Activated T-helper 17 cell treated with anti-CD3 and anti-CD28 coated beads, Interleukin-2, amount 50 U/mL, for 72 hours (primary cell): ENCODE measurements at regions not wholly inside any gene's neighbourhood (a gene's known extent, or its start where the extent isn't known, plus 50 kb on each side); places are given as distances from the start of the nearest gene placed in this dataset.
A peak's percentile ranks its signal among the peaks of the same experiment; 100 is the strongest.

ENCODE experiments used
- ATAC-seq: fragments of 150-1000 bp; cut with Tn5 transposase; replicated peaks from 2 replicates; pipeline ENCODE4 v1.10.0; 2021; ENCODE audit warnings: mild to moderate bottlenecking, moderate library complexity
- H3K27ac Mint-ChIP-seq: one replicate; pipeline ENCODE4 v1.8.0; 2022; ENCODE audit warnings: mixed read lengths
- H3K27me3 Mint-ChIP-seq: one replicate; pipeline ENCODE4 v1.8.0; 2022; ENCODE audit warnings: mixed read lengths
- H3K36me3 Mint-ChIP-seq: one replicate; pipeline ENCODE4 v1.8.0; 2022; ENCODE audit warnings: low read depth, mild to moderate bottlenecking, mixed read lengths
- H3K4me1 Mint-ChIP-seq: one replicate; pipeline ENCODE4 v1.8.0; 2022; ENCODE audit warnings: mixed read lengths
- H3K4me3 Mint-ChIP-seq: one replicate; pipeline ENCODE4 v1.8.0; 2022; ENCODE audit warnings: mild to moderate bottlenecking, mixed read lengths
- H3K9me3 Mint-ChIP-seq: one replicate; pipeline ENCODE4 v1.8.0; 2022; ENCODE audit warnings: mixed read lengths

DNA sequence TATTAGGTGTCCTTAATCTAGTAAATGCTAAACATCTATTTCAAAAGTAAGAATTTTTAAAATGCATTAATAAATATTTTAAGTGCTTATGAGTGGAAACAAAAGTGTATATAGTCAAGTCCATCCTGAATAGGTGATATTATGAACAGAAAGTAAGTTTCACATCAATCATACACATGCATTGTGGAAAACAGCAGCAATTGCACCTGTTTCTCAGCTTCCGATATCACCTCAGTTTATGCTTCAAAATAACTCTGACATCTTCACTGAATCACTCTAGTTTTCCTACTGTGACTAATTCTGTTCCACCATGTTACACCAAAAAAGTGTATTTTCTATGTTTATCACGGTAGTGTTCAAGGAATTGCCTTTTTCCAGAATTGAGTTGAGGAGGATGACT lies 172.6 kb upstream of the MANEA start:
- ATAC-seq = no peak
- no peaks in the 10 kb centered on the region for H3K4me1 Mint-ChIP-seq
- no peaks in the 10 kb centered on the region for H3K27me3 Mint-ChIP-seq
- no peaks in the 10 kb centered on the region for H3K36me3 Mint-ChIP-seq
- no peak overlapping the region for H3K4me3 Mint-ChIP-seq
- no peaks in the 10 kb centered on the region for H3K9me3 Mint-ChIP-seq
- H3K27ac Mint-ChIP-seq = no peak overlapping the region

- Mint-ChIP-seq H3K9me3 (no peaks in the 10 kb centered on the region), H3K36me3 (no peaks in the 10 kb centered on the region), H3K4me3 (no peak overlapping the region), H3K27me3 (no peaks in the 10 kb centered on the region), H3K27ac (no peak overlapping the region), H3K4me1 (no peaks in the 10 kb centered on the region)
- ATAC-seq = no peak
These were observed 169.2 kb upstream of the MANEA start for GRCh38 chr6:95408111-95408510.

GRCh38 chr6:95410168-95410567 lies 167.2 kb upstream of the MANEA start:
- Mint-ChIP-seq H3K27ac (no peak overlapping the region), H3K27me3 (no peaks in the 10 kb centered on the region), H3K4me3 (no peak overlapping the region), H3K36me3 (no peaks in the 10 kb centered on the region), H3K9me3 (no peaks in the 10 kb centered on the region), H3K4me1 (no peaks in the 10 kb centered on the region)
- ATAC-seq = no peak

- Mint-ChIP-seq H3K4me1 (no peaks in the 10 kb centered on the region), H3K27me3 (no peaks in the 10 kb centered on the region), H3K36me3 (no peaks in the 10 kb centered on the region), H3K27ac (no peak overlapping the region), H3K9me3 (no peaks in the 10 kb centered on the region), H3K4me3 (no peak overlapping the region)
- no peak for ATAC-seq
These were observed 163.5 kb upstream of the MANEA start for GRCh38 chr6:95413789-95414188.

- no peak overlapping the region for H3K4me3 Mint-ChIP-seq
- no peaks in the 10 kb centered on the region for H3K36me3 Mint-ChIP-seq
These were observed 159.5 kb upstream of the MANEA start for GRCh38 chr6:95417856-95418255.

DNA sequence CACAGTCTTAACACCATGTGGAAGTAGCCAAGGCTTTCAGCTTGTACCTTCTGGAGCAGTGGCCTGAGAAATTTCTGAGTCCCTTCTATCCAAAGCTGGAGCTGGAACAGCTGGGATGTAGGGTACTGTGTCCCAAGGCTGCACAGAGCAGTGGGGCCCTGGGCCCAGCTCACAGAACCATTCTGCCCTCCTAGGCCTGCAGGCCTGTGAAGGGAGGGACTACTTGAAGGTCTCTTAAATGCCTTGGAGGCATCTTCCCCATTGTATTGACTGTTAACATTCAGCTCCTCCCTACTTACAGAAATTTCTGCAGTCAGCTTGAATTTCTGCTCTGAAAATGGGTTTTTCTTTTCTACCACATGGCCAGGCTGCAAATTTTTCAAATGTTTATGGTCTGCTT lies 156.5 kb upstream of the MANEA start:
- Mint-ChIP-seq H3K27me3 (no peaks in the 10 kb centered on the region), H3K9me3 (peaks cover 8% of the 10 kb centered on the region), H3K27ac (no peak overlapping the region), H3K4me3 (no peak overlapping the region), H3K36me3 (no peaks in the 10 kb centered on the region), H3K4me1 (no peaks in the 10 kb centered on the region)
- no peak for ATAC-seq

More at GRCh38 chr6:95417856-95418255, 159.5 kb upstream of the MANEA start:
- H3K4me1 Mint-ChIP-seq = no peaks in the 10 kb centered on the region
- no peak overlapping the region for H3K27ac Mint-ChIP-seq
- H3K9me3 Mint-ChIP-seq = peaks cover 8% of the 10 kb centered on the region
- no peaks in the 10 kb centered on the region for H3K27me3 Mint-ChIP-seq
- no peak for ATAC-seq

- H3K36me3 Mint-ChIP-seq = no peaks in the 10 kb centered on the region
- no peak overlapping the region for H3K4me3 Mint-ChIP-seq
- H3K27me3 Mint-ChIP-seq = no peaks in the 10 kb centered on the region
- no peaks in the 10 kb centered on the region for H3K4me1 Mint-ChIP-seq
- no peak overlapping the region for H3K27ac Mint-ChIP-seq
- no peak for ATAC-seq
- peaks cover 8% of the 10 kb centered on the region for H3K9me3 Mint-ChIP-seq
These were observed 154.0 kb upstream of the MANEA start for GRCh38 chr6:95423331-95423730.

DNA sequence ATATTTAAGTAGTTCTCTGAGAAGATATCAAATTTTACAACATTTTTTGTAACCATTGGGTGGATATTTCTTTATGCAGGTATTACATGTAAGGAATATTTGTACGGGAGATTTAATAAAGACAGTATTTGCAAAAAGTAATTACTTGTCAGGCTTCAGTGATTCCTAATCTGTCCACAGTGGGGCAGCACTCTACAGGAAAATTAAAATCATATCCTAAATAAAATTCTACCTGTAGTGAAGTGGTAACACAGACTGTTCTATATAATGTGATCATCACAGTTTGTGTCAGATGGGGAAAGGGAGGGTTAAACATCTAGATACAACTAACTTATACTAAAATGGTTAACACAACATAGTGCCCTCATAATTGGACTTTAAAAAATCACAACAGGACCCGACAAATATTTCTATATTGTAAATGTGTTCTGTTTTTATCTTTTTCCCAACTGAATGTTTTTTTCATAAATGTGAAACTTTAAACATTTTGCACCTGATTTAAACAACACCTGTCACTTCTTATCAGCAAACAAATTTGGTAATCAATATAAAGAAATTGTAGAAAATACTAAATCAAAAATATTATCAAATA lies 145.6 kb upstream of the MANEA start:
- Mint-ChIP-seq H3K4me3 (no peak overlapping the region), H3K27me3 (no peaks in the 10 kb centered on the region), H3K36me3 (no peaks in the 10 kb centered on the region), H3K9me3 (no peaks in the 10 kb centered on the region), H3K27ac (no peak overlapping the region), H3K4me1 (no peaks in the 10 kb centered on the region)
- no peak for ATAC-seq

DNA sequence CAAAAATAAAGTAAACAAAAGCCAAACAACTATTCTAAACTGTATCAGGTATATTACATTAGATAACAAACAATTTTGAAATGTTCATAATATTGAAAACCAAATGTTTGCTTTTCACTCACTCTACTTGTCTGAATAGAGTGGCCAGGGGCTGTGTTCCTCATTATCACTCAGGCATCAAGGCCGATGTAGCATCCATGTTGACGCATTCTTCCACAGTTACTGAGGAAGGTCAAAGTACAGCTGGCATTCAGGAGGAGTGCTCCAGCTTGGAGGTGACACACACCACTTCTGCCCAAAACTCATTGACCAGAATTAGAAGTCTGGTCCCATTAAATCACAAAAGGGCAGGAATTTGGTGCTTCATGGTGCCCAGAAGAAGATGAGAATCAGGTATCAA lies 137.6 kb upstream of the MANEA start:
- no peak for ATAC-seq
- no peaks in the 10 kb centered on the region for H3K4me1 Mint-ChIP-seq
- H3K9me3 Mint-ChIP-seq = no peaks in the 10 kb centered on the region

DNA sequence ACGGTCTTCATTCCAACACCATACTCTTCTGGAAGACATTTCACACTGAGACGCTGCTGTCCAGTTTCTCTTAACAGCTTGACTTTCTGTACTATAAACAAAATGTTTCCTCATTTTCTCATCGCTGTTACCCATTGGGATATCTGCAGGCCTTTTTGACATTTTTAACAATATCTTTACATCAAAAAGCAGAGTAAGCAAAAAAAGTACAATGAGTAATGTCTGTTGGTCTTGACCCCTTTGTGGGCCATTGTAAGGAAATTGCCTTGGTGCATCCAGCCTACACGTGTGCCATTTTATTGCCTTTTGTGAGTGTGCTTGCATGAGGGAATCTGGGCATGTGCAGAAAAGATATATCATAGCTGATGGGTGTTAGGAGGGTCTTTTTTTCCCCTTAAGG lies 129.1 kb upstream of the MANEA start:
- no peaks in the 10 kb centered on the region for H3K27me3 Mint-ChIP-seq
- H3K36me3 Mint-ChIP-seq = no peaks in the 10 kb centered on the region
- no peak for ATAC-seq
- no peak overlapping the region for H3K4me3 Mint-ChIP-seq
- peaks cover 8% of the 10 kb centered on the region for H3K9me3 Mint-ChIP-seq
- H3K27ac Mint-ChIP-seq = no peak overlapping the region
- no peaks in the 10 kb centered on the region for H3K4me1 Mint-ChIP-seq

More for the DNA sequence above, 137.6 kb upstream of the MANEA start:
- H3K36me3 Mint-ChIP-seq = no peaks in the 10 kb centered on the region
- H3K4me3 Mint-ChIP-seq = no peak overlapping the region
- peaks cover 3% of the 10 kb centered on the region for H3K27me3 Mint-ChIP-seq
- no peak overlapping the region for H3K27ac Mint-ChIP-seq

- H3K9me3 Mint-ChIP-seq = no peaks in the 10 kb centered on the region
- no peaks in the 10 kb centered on the region for H3K36me3 Mint-ChIP-seq
- H3K27me3 Mint-ChIP-seq = peaks cover 11% of the 10 kb centered on the region
- no peak for ATAC-seq
- no peak overlapping the region for H3K4me3 Mint-ChIP-seq
- H3K4me1 Mint-ChIP-seq = no peaks in the 10 kb centered on the region
- H3K27ac Mint-ChIP-seq = no peak overlapping the region
These were observed 107.8 kb upstream of the MANEA start for GRCh38 chr6:95469511-95469910.

DNA sequence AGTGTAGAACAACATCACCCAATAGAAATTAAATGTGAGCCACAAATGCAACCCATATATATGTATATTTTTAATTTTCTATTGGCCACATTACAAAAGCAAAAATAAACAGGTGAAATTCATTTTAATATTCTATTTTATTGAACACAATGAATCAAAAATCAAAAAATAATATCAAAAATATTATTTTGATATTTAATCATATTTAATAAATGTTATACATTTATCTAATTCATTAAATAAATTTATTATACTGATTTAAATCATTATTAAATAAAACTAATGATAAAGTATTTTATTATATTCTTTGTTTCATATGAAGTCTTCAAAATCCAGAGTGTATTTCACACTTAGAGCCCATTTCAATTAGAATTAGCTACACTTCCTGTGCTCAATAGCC lies 98.4 kb upstream of the MANEA start:
- Mint-ChIP-seq H3K9me3 (no peaks in the 10 kb centered on the region), H3K36me3 (no peaks in the 10 kb centered on the region), H3K4me3 (no peak overlapping the region), H3K4me1 (peaks cover 5% of the 10 kb centered on the region), H3K27ac (no peak overlapping the region), H3K27me3 (no peaks in the 10 kb centered on the region)
- ATAC-seq = no peak

DNA sequence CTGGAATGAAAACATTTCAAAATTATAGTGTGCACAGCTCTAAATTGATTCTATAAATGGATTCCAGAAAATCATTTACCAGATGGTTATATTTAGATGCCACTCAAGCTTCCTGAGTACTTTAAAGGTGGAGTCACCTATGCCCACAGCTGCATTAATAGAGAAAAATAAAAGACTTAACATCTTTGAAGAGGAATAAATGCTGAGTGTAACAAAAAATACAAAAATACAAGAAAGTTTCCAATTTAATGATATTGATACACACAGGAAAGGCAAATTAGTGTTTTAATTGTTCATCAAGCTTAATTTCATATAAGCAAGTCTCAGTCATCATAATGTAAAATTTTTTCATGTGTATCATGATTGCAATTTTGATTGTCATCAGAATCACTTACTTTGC lies 89.5 kb upstream of the MANEA start:
- Mint-ChIP-seq H3K27ac (no peak overlapping the region), H3K4me3 (no peak overlapping the region), H3K4me1 (peaks cover 8% of the 10 kb centered on the region), H3K36me3 (no peaks in the 10 kb centered on the region), H3K27me3 (no peaks in the 10 kb centered on the region), H3K9me3 (no peaks in the 10 kb centered on the region)
- no peak for ATAC-seq

- Mint-ChIP-seq H3K4me1 (peaks cover 8% of the 10 kb centered on the region), H3K27ac (peak overlapping the region; percentile 88), H3K27me3 (no peaks in the 10 kb centered on the region), H3K36me3 (no peaks in the 10 kb centered on the region), H3K9me3 (no peaks in the 10 kb centered on the region), H3K4me3 (peak overlapping the region; percentile 74)
- no peak for ATAC-seq
These were observed 88.0 kb upstream of the MANEA start for GRCh38 chr6:95489185-95489863.

GRCh38 chr6:95496769-95497426 lies 80.4 kb upstream of the MANEA start:
- no peaks in the 10 kb centered on the region for H3K36me3 Mint-ChIP-seq
- H3K27me3 Mint-ChIP-seq = no peaks in the 10 kb centered on the region
- H3K9me3 Mint-ChIP-seq = no peaks in the 10 kb centered on the region
- H3K4me1 Mint-ChIP-seq = no peaks in the 10 kb centered on the region
- ATAC-seq = no peak
- H3K27ac Mint-ChIP-seq = no peak overlapping the region
- no peak overlapping the region for H3K4me3 Mint-ChIP-seq
